Stimulated activated CD8-positive, alpha-beta memory T cell treated with anti-CD3 and anti-CD28 coated beads, Interleukin-15, amount 100 ng/mL, for 4 hours (primary cell): ENCODE measurements at regions not wholly inside any gene's neighbourhood (a gene's known extent, or its start where the extent isn't known, plus 50 kb on each side); places are given as distances from the start of the nearest gene placed in this dataset.
"Not testable (repeated sequence)": the region's sequence is repeated elsewhere in the genome, so short reads cannot be mapped to it uniquely, and the experiment has no call there.

Experiments
- DNase-seq, 2 donors: peaks; one replicate each; pipeline ENCODE4 v3.0.0-alpha.2; 2020; ENCODE audit warnings: low read depth in 2 of 2

DNA sequence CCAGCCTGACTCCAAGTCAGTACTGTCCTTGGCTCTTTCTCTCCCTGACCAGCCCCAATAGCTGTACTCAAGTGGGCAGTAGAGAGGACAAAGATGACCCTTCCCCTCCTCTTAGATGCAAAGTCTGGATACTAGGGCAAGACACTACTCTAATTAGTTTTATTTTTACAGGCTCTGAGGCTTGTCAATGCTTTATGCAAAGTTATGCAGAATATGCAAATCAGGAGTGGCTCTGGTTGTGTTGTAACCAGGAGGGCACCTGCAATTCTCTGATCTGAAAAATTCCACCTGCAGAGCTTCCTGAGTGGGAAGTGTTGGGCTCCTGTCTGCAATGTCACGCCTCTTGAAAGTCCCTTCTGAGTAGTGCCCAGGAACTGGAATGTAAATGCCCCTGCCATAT lies 201.5 kb downstream of the RGS3 start:
- no peak for DNase-seq

DNA sequence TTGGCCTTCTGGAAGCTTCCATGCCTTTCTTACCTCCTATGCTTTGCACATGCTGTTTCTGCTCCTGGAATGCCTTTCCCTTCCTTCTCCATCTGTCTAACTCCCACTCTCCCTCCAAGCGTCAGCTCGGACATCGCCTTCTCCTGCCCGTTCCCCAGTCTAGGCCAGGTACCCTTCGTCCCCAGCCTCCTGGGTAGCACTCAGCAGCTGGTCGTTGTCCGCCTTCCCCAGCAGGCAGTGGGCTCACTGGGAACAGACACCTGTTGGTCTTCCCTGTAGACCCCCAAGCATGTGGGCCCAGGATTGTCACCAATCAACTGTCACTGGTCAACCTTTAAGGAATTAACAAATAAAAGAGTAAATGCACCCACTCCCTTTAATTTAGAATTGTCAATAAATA lies 202.2 kb downstream of the RGS3 start:
- DNase-seq, result no peak

DNA sequence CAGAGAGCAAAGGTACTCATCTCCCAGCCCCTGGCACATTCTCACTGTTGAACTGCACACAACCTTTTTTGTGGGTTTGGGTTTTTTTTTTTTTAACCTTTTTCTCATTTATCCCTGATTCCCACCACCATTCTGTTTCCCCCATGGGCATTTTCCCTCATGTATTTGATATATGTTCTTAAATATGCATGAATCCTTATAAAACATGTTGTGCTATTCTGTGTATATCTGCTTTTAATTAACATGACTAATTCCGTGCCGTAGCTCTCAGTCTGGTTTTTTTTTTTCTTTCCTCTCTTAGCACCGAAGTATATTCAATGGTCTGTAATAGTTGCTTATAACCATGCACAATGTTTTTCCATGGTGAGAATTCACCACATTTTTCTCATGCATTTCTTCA lies 204.5 kb downstream of the RGS3 start:
- DNase-seq, result no peak

DNA sequence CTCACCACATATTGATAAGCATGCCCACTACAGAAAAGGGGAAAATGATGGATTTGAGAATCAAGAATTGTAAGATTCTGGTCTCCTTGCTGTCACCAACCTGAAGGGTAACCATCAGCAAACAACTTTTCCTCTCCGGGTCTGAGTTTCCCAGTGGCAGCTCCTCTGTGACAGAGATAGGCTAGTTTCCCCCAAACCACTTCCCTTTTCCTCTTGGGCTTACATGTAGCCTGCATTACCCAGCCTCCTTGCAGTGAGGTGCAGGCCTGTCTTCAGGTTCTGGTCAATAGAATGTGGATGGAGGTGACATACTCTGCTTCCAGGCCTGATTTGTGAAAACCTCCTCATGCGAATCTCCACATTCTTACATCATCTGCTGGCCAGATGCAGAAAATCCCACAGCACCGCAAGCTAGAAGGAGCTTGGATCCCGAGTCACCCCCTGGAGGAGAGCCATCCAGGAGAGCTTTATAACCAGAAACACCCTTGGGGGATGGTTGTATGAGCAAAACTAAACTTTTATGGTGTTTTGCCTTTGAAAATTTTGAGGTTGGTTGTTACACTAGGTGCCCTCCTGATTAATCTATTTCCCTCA lies 206.1 kb downstream of the RGS3 start:
- no peak for DNase-seq

DNA sequence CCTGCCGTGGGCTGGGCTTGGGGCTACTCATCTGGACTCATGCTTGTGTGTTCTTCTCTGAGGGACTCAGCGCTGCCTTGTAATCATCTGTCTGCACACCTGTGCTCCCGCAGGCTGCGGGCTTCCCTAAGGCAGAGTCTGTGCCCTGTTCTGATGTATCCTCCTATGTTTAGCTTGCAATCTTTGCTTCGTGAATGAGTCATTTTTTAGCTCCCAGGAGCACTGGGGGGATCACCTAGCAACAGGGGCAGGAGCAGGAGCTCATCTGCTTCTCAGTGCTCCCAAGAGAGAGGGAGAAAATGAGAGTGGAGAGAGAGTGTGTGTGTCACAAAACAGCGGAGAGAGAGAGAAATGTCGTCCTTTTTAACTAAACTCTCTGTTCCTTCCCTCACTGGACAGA lies 202.4 kb upstream of the ZNF618 start:
- DNase-seq, result no peak

DNA sequence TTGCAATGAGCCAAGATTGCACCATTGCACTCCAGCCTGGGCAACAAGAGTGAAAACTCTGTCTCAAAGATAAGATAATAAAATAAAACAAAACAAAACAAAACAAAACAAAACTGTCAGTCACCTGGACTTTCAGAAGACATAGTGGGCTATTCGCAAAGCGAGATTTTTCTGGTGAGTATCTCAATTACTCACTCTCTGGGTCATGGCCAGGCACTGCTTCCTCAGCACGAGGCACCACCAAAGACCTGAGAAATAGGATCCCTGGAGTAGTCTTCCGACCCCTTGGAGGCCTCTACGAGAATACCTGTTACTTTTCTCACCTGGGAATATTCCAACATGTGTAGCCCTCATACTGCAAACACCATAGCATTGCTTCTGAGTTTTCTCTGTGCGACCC lies 201.7 kb upstream of the ZNF618 start:
- DNase-seq, result no peak

DNA sequence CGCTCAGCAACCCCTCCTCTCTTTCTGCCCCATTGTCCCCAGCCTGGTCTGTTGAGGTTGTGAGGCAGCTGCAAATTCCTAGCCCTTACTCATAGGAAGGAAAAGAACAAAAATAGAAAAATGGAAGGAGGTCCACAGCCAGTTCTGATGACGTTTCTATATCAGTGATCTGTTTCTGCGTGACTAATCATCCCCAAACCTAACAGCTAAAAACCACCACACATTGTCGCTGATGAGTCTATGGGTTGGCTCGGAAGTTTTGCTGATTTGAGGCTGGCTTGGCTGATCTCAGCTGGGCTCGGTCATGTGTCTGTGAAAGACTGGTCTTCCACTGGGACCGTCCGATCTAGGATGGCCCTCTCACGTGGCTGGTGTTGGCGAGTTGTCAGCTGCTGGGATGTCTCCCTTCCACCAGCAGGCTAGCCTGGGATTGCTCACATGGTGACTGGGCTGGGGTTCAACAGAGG lies 200.6 kb upstream of the ZNF618 start:
- DNase-seq, result no peak

DNA sequence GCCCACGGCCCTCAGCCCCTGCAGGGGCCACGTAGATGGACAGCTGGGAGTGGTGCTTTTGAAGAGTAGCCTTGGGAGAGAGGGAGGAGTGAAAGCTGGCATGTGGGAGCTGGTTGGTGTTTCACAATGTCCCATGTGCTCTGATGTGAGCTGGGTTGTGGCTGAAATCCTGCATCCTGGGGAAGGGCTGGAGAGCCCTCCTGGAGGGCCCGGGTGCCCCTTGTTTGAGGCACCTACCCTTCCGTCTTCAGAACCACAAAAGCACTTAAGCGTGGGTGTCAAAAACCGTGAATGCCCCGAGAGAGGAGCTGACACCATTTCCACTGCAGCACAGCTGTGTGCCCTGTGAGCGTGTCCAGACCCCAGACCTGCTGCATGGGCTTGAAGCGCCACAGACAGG lies 199.1 kb upstream of the ZNF618 start:
- no peak for DNase-seq

DNA sequence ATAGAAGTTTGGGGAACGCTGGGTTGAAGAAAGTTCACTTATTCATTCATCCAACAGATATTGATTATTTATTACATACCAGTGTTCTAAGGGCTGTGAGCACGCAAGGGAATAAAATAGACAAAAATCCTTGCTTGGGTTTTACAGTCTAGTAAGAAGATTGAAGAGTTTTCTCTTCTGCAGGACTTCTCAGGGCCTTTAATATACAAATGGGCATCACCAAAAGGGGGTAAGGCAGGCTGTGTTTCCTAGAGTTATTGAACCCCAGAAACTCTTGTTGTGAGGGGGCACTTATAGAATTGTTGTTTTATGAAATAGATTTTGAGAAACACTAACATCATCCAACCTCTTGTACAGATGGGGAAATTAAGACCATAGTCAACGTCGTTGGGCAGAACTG lies 198.5 kb upstream of the ZNF618 start:
- no peak for DNase-seq

DNA sequence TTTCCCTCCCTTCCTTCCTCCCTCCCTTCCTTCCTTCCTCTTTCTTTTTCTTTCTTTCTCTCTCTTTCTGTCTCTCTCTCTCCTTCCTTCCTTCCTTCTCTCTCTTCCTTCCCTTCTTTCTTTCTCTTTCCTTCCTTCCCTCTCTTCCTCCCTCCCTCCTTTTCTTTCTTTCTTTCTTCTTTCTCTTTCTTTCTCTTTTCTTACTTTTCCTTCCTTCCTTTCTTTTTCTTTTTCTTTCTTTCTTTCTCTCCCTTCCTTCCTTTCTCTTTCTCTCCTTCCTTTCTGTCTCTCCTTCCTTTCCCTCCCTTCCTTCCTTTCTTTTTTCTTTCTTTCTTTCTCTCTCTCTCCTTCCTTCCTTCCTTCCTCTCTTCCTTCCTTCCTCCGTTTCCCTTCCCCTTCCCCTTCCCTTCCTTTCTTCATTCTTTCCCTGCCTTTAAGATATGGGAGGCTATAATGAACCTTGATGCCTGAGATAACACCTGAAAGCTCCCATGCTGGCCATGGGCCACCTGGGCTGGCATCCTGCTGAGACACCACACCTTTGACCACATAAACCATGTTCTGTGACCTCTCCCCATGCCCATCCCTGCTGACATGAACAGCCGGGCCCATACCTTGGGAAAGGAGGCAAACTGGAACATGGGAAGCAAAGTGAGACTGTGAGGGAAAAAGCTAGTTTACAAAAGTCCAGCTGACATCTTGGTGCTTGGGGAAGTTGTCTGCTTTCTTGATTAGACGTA lies 197.8 kb upstream of the ZNF618 start:
- no peak for DNase-seq

DNA sequence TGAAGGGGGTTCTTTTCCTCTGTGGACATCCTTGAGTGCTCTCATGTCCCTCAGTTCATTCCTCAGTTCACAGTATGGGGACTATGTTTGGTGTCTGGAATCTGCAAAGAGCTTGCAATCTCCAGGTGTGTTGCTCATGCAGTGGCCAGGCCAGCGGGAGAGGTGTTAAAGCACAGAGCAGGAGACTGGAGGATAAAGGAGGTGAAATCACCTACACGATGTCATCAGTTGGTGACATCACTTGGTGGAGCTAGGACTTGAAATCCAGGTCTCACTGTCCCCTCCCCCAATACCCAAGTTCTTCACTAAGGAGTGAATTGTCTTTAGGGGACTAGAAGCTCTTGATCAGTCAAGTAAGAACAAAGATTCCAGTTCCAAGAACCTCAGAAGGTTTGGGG lies 197.3 kb upstream of the ZNF618 start:
- no peak for DNase-seq

DNA sequence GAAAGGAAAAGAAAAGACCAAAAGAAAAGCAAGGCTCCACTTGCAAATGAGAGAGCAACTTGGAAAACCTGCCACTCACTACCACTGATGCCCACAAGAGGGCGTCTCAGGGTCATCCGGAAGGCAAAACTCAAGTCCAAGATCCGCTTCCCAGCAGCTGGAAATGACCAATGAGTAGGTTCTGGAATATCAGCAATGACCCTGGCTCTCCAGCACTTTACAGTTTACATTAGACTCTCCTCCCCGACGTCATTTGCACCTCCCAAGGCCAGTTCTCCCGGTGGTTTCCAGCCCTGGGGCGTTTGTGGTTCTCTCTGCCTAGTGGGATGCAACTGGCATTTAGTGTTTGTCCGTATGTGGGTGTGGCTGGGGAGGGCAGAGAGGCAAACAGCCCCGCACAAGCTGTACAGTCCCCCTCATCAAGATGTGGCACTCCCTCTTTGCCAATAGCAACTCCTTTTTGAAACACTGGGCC lies 193.8 kb upstream of the ZNF618 start:
- no peak for DNase-seq

DNA sequence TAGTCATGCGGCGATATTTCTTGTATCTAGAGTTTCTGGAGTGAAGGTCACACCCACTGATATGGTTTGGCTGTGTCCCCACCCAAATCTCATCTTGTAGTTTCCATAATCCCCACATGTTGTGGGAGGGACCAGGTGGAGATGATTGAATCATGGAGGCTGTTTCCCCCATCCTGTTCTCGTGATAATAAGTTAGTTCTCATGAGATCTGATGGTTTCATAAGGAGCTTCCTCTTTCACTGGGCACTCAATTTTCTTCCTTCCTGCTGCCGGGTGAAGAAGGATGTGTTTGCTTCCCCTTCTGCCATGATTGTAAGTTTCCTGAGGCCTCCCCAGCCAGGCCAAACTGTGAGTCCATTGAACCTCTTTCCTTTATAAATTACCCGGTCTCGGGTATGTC lies 190.5 kb upstream of the ZNF618 start:
- not testable (repeated sequence) for DNase-seq

DNA sequence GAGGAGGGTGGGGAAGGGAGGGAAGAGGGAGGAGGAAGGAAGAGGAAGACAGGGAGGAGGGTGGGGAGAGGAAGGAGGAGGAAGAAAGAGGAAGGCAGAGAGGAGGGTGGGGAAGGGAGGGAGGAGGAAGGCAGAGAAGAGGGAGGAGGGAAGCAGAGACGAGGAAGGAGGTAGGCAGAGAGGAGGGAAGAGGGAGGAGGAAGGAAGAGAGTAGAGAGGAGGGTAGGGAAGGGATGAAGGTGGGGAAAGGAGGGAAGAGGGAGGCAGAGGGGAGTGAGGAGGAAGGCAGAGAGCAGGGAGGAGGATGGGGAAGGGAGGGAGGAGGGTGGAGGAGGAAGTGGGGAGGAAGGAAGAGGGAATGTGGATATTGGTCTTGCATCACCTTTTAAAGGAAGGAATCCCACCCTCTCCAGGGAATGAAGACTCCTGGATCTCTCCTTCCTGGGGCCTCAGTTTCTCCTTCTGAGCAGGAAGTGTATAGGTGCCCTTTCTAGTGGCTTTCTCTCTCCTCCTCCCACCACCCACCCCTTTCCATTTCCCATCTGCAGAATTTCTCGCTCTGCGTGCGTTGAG lies 188.9 kb upstream of the ZNF618 start:
- no peak for DNase-seq

DNA sequence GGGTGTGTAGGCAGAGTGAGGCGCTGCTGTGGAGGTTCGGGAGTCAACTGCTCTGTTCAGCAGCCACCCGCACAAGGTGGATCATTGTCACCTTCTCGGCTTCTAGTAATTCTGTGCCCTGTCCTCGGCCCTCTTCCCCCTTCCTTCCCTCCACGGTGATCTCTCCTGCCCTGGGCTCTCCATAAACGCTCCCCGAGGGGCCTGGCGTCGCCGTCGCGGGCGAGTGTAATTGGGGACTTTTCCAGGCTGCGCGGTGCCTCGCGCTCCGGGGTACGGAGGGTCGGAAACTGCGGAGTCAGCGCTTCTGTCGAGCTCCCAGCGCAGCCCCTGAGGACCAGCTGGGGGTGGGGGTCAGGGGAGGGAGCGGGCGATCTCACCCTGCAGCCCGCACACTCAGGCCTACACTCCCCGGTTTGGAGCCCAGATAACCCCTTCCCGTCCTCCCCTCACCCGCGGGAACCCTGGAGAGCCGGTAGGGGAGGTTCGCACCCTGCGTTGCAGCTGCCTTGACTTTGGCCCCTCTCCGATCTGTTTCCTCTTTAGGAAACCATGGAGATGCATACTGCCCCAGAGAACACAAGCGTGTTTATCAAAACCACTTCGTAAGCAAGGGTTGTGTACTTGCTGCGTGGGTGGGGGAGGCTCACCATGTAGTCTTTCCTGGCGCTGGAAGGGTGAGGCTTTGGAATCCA lies 188.3 kb upstream of the ZNF618 start:
- no peak for DNase-seq

DNA sequence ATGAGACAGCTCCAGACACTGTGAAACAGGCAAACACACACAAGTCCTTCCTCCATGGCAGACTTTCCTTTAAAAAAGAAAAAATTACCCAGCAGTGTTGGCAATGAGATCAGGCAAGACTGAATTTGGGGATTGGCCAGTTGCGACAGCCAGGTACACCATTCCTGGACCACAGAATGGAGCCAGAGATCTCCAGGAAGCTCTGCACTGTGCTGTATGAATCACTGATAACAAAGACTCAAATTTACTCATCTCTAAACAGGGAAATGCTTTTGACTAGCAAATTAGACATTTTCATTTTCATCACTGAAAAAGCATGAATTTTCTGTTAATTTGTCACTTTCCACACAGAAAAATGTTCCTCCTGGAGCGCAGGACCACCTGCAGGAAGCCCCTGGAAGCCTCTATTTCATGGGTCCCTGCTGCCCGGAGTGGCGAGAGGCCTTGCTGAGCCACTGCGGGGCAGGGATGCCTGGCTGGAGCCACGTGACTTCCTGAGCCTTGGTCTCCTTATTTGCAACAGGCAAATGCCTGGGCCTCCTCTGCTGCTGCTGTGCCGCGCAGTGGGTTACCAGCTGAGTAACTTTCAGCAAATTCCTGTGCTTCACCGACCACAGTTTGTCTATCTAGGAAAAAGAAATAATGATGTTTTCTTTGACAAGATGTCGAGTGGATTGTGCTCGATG lies 185.9 kb upstream of the ZNF618 start:
- DNase-seq, result no peak

DNA sequence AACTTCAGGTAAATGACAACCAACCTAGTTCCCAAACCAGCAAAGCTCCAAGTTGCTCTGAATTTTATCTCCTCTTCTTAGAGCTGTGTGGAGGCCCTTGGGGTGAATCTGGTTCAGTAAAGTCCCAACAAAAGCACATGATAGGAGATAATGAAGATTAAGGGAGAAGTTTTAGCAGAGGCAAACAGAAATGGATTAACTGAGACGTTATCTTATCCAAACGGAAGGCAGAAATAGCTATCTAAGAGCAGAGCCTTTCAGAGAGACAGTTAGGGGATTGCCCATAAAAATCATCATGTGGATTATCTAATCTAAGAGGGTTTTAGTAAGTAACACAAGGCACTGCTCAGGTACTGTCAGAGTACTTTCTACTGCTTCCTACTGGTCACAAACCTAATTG lies 183.9 kb upstream of the ZNF618 start:
- DNase-seq, result no peak

DNA sequence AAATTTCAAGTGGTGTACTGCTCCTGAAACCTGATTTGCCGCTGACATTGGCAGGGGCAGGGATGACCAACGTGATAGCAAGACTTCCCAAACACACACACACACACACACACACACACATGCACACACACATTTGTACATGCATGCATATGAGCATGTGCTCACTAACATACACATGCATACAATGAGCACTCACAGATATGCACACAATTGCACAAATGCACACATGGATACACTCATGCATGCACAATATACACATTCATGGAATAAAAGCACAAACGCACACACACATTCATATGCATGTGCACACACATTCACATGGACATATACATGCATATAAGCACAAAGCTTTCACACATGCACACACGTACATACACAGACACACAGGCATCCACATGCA lies 181.2 kb upstream of the ZNF618 start:
- DNase-seq, result no peak

DNA sequence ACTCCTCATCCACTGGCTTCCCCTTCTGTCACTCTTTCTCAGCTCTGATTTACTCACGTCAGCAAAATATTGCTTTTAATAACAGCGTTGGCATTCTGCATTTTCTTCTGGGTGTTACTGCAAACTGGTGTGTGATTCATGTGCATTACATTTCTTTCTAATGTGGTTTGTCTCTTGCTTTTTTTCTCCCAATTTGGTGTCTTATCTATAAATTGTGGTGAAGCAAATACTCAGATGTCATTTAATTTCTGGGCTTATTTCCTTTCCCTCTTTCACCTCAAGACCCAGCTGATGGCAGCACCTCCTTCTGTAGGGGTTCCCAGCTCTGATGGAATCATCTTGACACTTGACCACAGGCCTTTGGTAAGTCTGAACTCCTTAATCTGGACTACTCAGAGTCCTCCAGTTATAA lies 180.7 kb upstream of the ZNF618 start:
- DNase-seq, result no peak

DNA sequence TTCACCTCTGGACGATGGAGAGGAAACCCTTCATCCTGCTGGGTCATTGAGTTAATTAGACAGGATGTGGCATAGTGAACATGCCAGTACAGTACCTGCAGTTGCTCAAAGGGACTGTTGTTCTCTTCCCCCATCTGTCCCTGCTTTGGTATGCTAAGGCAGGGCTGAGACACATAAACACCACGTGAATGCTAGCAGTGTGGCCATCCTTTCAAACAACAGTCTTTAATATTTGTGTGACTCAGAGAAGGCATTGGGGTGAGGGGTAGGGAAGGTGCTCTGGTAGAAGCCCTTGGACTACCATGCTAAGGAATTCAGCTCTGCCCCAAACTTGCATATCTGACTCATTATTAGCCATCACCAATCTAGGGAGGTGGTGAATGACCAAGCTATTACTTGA lies 180.2 kb upstream of the ZNF618 start:
- no peak for DNase-seq

DNA sequence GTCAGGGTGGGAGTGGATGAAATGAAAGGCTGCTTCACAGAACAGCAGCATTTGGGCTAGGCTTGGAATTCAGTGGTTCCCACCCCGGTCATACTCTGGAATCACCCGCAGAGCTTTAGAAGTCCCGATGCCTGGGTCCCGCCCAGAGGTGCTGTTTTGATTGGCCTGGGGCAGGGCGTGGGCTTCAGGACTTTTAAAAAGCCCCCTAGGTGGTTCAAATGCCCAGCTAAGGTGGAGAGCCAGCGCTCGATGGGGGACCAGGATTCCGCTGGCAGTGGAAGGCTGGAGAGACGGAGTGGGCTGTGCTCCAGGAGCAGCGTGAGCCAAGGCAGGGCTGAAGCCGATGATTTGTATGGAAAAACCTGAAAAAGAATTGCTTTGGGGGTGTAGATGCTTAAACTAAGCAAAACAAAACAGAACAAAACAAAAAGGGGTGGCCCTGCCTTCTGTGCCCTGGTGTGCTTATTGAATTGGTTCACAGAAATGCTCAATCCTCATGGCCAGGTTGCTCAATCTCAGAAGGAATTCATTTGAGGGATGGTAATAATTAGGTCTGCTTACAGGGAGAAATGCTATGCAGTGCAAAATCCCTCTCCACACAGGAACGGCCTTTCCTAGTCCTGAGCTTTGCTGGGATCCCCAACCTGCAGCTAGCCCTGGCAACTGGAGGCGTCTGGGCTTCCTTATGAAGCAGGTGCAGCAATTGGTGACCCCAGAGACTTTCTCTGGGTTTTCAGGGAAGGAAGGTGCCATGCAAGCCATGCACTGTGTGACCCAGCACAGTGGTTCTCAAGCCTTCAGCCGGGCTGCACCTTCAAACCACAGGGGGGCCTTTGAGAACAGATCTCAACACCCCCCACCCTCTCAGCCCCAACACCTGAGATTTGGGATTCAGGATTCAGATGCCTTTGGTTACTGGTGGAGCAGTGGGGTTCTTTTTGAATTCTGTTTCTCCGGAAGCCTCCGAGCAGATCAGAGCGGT lies 174.0 kb upstream of the ZNF618 start:
- no peak for DNase-seq
